ENCODE measurements at regions not wholly inside any gene's neighbourhood (a gene's known extent, or its start where the extent isn't known, plus 50 kb on each side); places are given as distances from the start of the nearest gene placed in this dataset.

- Histone ChIP-seq H2BK12ac (ENCODE audit: low read depth, low read length) (no peak overlapping the region), H3K4me3 (ENCODE audit: extremely low read depth in 1 of 4, insufficient read depth in 2 of 4, low read depth in 3 of 4, low read length in 4 of 4) (peak overlapping the region in 3 of 4 experiments; percentile 24 to 68 (median 25); a peak in 6 of 8 replicates), H4K5ac (ENCODE audit: insufficient read length, low read depth, low read length) (no peak overlapping the region), H3K23ac (ENCODE audit: insufficient read length) (no peak overlapping the region), H2BK5ac (ENCODE audit: low read depth, low read length) (no peak overlapping the region), H2BK20ac (ENCODE audit: low read length) (no peak overlapping the region), H3K14ac (ENCODE audit: insufficient read length) (no peak overlapping the region), H3K4me2 (ENCODE audit: insufficient read depth in 1 of 2, low read depth in 2 of 2, low read length in 2 of 2) (peak overlapping the region; percentile 45 to 50), H3K27ac (ENCODE audit: low read depth, low read length) (no peak overlapping the region), H2BK120ac (replicated peaks; ENCODE audit: low read depth, low read length) (no peak overlapping the region), H4K8ac (ENCODE audit: extremely low read depth, insufficient read depth, low read length) (no peak overlapping the region), H3K4ac (replicated peaks; ENCODE audit: insufficient read length, low read depth, low read length) (no peak overlapping the region), H3K56ac (replicated peaks; ENCODE audit: insufficient read length, low read depth, low read length) (no peak overlapping the region), H4K91ac (replicated peaks; ENCODE audit: insufficient read length, low read length) (no peak overlapping the region), H3K27me3 (replicated peaks in 1 of 4; ENCODE audit: control insufficient read depth in 3 of 4, extremely low read depth in 1 of 4, insufficient read depth in 3 of 4, low read length in 3 of 4) (no peaks in the 10 kb centered on the region), H2AFZ (ENCODE audit: low read length) (no peak overlapping the region), H3K9me3 (ENCODE audit: insufficient read depth in 2 of 2, low read depth in 1 of 2, low read length in 1 of 2) (peaks cover 21 to 22% of the 10 kb centered on the region in 2 experiments), H3K23me2 (ENCODE audit: low read depth, low read length) (no peaks in the 10 kb centered on the region), H2BK15ac (ENCODE audit: low read length) (no peak overlapping the region), H2AK5ac (ENCODE audit: low read depth, low read length) (no peak overlapping the region), H3K4me1 (replicated peaks in 1 of 4; ENCODE audit: control insufficient read depth in 3 of 4, insufficient read depth in 4 of 4, low read length in 3 of 4) (peaks cover 0 to 5% (median 0%) of the 10 kb centered on the region in 4 experiments; a peak in 1 of 7 replicates), H3K18ac (ENCODE audit: extremely low read depth, low read length) (no peak overlapping the region), H3K79me2 (ENCODE audit: control insufficient read depth in 1 of 2, insufficient read depth in 2 of 2, low read length in 2 of 2) (peaks cover 0 to 48% of the 10 kb centered on the region in 2 experiments; a peak in 3 of 4 replicates), H3K9ac (replicated peaks in 1 of 4; ENCODE audit: extremely low read depth in 1 of 4, low read depth in 3 of 4, low read length in 3 of 4) (0 out of 7 replicates have a peak overlapping the region, but pooled peaks of 1 of the 4 experiments have one; percentile 6), H3K79me1 (ENCODE audit: low read depth, low read length) (no peaks in the 10 kb centered on the region), H3K36me3 (ENCODE audit: control insufficient read depth in 2 of 4, insufficient read depth in 4 of 4, low read length in 3 of 4) (peaks cover 0 to 3% (median 0%) of the 10 kb centered on the region in 4 experiments; a peak in 2 of 8 replicates), H4K20me1 (replicated peaks in 1 of 2; ENCODE audit: control insufficient read depth in 1 of 2, insufficient read depth in 2 of 2, low read length in 2 of 2) (no peaks in the 10 kb centered on the region)
- ChIA-PET CTCF (ENCODE audit: partially characterized antibody) (interaction anchor here (1.0 kb wide), 1 partner anchor 8 kb away, joined by 3 read pairs; no protein-coding TSS in a partner anchor), POLR2A (ENCODE audit: partially characterized antibody) (no interaction called here)
- WGBS, 2 experiments (ENCODE audit: extremely low coverage in 1 of 2, insufficient coverage in 1 of 2, insufficient read length in 1 of 2, insufficient replicate concordance in 2 of 2, low coverage in 1 of 2, low lambda C conversion rate in 2 of 2, missing lambda C conversion rate in 1 of 2): 33% methylated on average over 3 of the region's 9 CpGs; no CpG with 5 or more reads in 1 of the 2 experiments
- TF ChIP-seq SRF (IDR thresholded peaks at IDR 0.05; ENCODE audit: low read depth, low read length) (no peak), KDM4A (IDR thresholded peaks at IDR 0.05; ENCODE audit: low read depth, low read length, severe bottlenecking) (no peak), RNF2 (IDR thresholded peaks at IDR 0.05; ENCODE audit: borderline replicate concordance, low read depth, low read length, missing control alignments, poor library complexity, severe bottlenecking) (no peak), ZNF274 (IDR thresholded peaks at IDR 0.05; ENCODE audit: borderline replicate concordance, extremely low read depth, low read length) (no peak)
- FAIRE-seq (no peak), DNase-seq (ENCODE audit: low read depth in 1 of 2, low spot score in 2 of 2) (no peak)
Observed at GRCh38 chr18:39799006-39799405, 2156.0 kb upstream of the PIK3C3 start.

Measured in H1 (cell line).